Peyer's patch (tissue), 4 donors: ENCODE measurements at regions not wholly inside any gene's neighbourhood (a gene's known extent, or its start where the extent isn't known, plus 50 kb on each side); places are given as distances from the start of the nearest gene placed in this dataset.

Source experiments
- POLR2A ChIP-seq, 2 donors: fragments of 450-650 bp; IDR thresholded peaks; one replicate each; pipeline ENCODE4 v1.5.1; 2017; ENCODE audit warnings: antibody characterized with exemption in 2 of 2, mild to moderate bottlenecking in 2 of 2, moderate library complexity in 2 of 2
- TF ChIP-seq, protein P1 (sequence below), 6 experiments: fragments of 450-650 bp in 4 of 6; fragments of 200-600 bp in 2 of 6; sonication (generic) in 1 of 6; IDR thresholded peaks; one replicate each; pipeline ENCODE4 v1.5.1; 2017 to 2019; ENCODE audit warnings: antibody characterized with exemption in 6 of 6, mild to moderate bottlenecking in 3 of 6, moderate library complexity in 1 of 6

- TF ChIP-seq, protein P1, sequence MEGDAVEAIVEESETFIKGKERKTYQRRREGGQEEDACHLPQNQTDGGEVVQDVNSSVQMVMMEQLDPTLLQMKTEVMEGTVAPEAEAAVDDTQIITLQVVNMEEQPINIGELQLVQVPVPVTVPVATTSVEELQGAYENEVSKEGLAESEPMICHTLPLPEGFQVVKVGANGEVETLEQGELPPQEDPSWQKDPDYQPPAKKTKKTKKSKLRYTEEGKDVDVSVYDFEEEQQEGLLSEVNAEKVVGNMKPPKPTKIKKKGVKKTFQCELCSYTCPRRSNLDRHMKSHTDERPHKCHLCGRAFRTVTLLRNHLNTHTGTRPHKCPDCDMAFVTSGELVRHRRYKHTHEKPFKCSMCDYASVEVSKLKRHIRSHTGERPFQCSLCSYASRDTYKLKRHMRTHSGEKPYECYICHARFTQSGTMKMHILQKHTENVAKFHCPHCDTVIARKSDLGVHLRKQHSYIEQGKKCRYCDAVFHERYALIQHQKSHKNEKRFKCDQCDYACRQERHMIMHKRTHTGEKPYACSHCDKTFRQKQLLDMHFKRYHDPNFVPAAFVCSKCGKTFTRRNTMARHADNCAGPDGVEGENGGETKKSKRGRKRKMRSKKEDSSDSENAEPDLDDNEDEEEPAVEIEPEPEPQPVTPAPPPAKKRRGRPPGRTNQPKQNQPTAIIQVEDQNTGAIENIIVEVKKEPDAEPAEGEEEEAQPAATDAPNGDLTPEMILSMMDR (IDR thresholded peaks at IDR 0.05), result no peak
- no peak for TF ChIP-seq POLR2A (IDR thresholded peaks at IDR 0.05)
Observed at GRCh38 chr16:54846766-54847165, 83.9 kb upstream of the IRX5 start.
